COR-L47 (cell line): ENCODE measurements at regions not wholly inside any gene's neighbourhood (a gene's known extent, or its start where the extent isn't known, plus 50 kb on each side); places are given as distances from the start of the nearest gene placed in this dataset.

ENCODE experiments used
- DNase-seq: peaks from one replicate; lab custom pipeline; 2025; lab: John Stamatoyannopoulos, UW

DNA sequence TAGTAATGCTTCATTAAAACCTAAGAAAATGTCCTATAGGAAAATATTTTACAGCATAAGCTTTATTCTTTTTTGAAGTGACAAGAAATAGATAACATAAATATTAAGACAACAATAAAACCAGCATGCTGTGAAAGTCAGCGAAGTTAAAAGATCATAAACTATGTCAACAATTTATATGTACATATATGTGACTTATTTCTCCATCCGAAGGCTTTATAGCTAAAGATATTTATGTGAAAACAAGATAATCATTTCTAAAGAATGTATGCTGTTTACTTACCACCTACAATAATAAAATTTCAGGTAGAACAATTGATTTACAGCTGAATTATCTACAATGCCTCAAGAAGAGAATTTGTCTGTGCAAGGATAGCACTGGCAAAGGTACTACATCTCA lies 283.4 kb downstream of the CRPPA start:
- no peak for DNase-seq

DNA sequence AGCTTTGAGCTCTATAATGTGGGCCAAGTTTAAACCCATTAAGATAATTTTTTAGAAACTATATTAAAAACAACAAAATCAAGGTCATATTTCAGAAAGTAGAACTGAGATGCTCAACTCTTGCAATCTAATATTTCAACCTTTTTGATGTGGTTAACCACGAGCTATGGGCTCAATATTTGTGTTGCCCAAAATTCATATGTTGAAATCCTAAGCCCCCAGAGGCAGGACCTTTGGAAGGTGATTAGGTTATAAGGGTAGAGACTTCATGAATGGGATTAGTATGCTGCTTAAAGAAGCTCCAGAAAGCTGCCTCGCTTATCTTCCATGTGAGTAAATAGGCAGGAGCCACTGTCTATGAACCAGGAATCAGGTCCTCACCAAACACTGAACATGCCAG lies 284.4 kb downstream of the CRPPA start:
- DNase-seq = no peak

DNA sequence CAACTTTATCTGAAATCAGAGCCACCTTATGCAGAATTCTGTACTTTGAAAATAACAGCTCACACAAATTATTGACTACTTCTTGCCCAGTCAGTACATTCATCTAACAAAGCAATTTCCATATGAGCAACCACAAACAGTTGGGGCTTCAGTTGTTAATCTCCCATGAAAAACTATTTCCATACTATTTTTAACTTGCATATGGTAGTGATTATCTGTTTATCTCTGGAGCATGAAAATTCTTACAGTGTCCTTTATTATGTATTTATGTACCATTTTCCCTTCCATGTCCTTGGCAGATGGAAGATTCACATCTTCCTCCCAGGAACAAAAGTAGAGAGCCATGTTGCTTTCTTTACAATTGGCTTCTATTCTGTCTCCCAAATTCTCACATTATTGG lies 285.7 kb downstream of the CRPPA start:
- no peak for DNase-seq

DNA sequence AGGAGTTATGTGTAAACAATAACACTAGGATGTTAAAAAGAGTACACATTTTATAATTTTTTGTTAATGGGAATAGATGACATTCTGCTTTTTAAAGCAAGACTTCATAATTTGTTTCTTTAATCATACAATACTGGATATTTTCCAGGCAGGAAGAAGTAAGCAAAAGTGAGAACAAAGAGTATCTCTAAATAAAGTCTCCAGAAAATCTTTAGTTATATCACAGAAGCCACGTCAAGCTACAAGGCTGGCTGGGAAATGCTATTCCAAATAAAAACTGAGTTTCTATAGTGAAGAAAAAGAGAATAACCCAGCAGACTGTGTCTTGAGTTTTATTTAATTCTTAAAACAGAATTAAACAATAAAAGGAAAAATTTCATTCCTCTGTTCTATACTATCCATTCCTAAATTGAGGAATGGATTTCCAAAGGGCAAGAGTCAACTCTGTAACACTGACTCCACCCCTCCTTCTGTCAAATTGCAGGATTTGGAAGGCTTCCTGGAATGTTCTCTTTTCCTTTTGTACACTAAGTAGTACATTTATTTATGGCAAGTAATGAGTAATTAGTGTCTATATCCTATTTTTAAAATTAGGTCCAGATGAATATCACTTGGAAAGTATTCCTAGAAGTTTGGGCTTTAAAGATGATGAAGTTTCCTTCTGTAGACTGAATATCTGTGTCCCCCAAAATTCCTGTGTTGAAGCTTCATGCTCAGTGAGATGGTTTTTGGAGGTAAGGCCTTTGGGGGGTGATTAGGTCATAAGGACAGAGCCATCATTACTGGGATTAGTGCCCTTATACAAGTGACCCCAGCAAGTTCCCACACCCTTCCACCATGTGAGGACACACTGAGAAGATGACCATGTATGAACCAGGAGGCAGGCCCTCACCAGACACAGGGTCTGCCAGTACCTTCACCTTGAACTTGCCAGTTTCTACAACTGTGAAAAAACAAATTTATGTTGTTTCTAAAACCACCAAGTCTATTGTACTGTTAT lies 290.9 kb downstream of the CRPPA start:
- DNase-seq = no peak

DNA sequence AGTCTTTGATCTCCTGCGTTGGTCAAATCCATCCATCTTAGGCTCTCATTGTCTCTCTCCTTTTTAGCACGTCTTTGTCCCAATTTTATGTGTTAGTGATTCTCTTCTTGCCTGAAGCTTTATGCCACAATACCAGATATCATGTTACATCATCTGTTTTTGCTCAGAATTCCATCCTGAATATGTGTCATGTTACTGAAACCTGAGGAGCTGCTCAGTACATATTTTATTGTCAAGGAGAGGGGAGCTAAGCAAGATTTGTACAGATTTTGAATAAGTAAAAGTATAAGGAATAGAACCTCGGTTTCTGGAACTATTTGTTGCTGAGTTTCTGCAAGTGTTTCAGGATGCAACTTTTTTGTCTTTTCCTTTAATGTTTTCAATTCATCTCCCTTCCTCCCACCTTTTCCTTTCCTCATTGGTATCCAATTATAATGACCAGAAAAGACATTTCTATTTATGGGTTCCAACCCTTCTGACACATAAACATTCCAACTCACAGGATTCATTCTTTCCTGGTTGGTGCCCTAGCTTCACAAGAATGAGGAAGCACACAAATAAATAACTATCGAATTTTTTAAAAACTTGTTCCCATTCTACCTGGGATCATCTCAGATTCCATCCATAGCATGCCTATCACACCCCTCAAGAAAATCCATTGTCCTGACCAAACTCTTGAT lies 291.8 kb downstream of the CRPPA start:
- DNase-seq = no peak

DNA sequence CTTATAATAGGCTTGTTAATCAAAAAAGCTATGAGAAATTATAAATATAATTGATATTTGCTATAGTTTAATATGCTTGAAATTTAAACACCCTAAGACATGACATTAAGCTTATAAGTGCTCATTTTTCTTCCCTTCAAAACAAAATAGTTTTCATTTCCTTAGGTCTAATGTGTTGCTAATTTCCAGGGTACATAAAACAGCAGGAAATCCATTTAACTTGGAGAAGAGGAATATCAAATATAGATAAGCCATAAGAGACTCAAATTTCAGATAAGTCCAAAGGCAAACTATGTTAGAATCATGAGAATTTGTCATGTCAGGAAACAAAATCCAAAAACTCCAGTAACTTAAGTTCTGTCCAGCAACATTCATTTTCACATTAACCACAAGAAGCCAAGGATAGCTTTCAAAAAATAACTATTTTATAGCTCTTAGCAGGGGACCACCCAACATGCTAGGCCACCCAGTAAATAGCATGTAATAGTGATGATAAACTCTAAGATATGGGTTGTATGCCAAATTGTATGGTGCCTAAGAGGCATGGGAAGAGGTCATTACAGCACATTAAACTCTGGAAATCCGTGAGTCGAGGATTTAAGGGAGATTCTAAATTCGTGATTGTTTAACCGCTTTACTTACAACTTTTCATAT lies 298.1 kb downstream of the CRPPA start:
- no peak for DNase-seq

DNA sequence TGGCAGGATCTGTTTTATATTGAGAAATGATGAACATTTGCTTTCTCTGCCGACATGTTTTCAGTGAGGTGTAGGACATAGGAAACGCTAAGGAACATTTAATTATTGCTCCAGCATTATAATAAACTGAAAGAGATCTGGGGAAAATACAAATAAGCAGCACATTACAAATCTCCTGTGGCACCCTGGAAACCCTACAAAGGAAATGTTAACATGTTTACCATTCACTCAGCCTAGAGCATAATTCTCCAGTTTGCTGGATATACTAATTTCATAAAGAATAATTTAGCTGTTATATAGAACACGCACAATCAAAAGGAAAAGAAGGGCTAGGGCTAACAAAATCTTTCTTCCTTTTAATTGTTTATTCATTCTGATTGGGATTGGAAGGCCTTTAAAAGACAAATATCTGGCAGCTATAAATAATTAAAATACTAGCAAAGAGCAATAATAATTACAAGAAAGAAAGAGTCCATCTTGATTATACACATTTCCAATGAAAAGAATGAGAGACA lies 299.4 kb downstream of the CRPPA start:
- no peak for DNase-seq

DNA sequence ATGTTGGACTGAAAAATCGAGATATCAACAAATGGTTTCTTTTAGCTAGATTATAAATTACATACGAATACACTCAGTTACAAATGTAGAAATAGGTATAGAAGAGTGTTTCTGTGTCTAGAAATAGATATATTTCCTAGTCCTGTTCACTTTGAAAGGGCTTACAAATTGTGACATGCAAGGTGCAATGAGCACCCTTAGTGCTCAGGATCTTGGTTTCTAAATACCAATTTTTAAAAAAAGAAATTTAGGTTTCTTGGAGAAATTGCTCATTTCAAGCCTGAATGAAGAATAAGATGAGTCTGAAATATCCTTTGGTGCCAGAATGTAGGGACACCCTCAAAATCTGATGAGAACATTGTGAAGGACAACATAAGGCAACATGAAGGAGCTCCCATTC lies 306.0 kb downstream of the CRPPA start:
- no peak for DNase-seq

DNA sequence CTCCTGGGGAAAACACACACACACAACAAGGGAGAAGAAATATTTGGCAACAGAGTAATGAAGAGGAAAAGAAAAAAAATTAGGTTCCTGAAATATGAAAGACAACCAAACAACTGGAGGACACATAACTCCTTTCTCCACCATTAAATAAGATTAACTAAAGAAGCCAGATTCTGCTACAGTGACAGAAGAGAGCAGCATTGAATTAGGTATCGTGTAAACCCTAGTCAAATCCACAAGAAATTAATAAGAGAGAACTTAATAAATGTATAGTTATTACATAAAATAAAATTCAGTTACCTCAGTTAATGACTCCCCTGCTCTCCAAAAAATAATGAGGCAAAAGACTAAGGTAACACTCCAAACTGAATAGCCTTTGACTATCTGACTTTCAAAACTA lies 306.7 kb downstream of the CRPPA start:
- no peak for DNase-seq

DNA sequence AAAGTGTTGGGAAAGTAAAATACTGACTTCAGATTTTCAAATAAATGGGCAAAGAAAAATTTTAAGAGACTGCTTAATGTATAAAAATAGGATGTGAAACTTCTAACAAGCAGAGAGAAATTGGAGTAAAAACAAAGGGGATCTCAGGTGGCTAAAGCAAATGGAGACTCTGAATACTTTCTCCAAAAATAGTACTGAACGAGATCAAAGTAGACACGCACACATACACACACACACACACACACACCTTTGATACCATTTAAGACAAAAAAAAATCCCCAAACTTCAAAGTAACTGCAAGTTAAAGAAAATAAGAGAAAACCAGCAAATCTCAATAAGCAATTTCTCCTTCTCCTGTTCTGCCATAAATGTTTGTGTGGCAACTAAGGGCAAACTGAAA lies 307.3 kb downstream of the CRPPA start:
- DNase-seq = no peak

DNA sequence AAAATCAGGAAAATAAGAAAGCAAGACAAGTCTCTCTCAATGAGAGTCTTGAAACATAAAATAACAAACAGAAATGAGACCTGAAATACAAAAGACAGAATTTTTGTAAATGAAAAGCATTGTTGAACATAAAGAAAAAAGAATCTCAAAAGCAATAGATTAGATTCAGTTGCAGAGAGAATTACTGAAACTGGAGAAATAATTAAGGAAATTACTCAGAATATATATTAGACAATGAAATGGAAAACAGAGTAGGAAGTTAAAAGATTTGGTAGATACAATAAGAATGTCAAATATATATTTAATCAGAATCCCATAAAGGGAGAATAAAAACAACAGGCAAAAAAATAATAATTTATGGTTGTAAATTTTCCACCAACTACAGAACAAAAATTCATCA lies 308.3 kb downstream of the CRPPA start:
- no peak for DNase-seq

DNA sequence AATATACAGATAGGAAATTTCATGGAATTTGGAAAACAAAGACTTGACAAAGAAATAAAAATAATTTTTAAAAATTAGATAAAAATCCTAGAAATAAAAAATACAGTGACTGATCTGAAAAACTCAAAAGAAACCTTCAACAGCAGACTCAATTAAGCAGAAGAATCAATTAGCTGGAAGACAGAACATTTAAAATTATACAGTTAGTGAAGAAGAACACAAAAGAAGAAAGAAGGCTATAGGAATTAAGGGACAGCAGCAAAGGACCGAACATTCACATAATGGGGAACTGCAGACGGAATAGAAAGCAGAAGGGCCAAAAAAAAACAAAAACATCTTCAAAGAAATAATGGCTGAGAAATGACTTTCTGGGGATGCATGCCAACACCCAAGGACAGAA lies 314.5 kb downstream of the CRPPA start:
- no peak for DNase-seq

DNA sequence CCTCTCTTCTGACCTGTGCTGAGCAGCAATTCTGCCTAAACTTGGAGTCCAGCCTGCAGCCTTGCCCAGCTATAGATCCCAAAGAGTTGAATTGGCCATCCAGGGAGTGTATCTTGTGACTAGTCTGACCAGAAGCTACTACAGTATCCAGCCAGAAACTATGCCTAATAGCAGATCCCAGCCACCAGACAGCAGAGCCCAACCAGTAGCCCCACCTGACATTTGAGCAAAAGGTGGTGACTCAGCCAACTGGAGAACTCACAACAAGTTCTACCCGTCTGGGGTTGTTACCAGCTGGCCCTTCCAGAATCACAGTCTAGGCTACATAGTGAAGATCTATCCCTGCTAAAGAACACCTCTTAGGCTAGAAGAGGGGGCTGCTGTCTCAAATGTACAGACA lies 315.0 kb downstream of the CRPPA start:
- no peak for DNase-seq

DNA sequence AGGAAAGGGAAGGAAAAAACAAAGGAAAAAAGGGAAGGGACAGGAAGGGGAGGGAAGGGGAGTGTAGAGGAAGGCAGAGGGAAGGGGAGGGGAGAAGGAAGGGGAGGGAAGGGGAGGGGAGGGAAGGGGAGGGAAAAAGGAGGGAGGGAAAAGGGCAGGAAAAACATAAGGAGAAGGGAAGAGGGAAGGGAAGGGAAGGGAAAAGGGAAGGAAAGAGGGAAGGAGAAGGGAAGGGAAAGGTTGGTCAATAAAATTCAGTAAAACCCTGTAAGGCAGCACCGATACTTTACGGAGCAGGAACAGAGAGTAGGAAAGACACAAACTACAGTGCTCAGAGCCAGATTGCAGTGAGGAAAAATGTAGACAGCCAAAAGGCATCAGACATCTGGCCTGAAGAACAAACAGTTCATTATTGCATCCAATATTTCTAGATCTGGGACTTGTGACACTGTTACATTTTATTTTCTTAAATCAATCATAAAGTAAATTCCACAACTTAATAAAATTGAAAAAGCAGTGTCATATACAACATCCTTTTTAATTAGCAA lies 322.0 kb downstream of the CRPPA start:
- DNase-seq = no peak

DNA sequence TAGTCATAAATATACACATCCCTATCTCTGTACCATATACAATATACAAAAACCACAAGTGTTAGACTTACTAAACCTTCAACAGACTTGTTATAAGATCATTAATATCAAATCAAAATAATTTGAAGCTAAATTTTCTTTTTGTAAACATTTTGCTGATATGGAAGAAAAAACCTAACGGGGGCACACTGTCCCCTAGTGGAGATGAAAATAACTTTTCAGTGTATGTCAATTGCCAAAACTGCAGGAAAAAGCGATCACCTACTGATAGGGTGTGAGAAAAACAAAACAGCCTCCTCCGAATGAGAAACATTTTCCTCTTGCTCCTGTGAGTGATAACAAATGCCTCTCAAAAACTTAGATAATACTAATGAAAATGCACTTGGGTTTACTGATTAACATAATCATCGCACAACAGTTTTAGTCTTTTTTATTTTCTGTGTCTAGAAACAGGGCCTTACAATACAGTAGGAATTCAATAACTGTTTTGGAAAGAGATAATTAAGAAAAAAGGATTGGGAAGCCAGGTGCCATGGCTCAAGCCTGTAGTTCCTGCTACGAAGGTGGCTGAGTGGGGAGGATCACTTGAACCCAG lies 322.7 kb downstream of the CRPPA start:
- no peak for DNase-seq

DNA sequence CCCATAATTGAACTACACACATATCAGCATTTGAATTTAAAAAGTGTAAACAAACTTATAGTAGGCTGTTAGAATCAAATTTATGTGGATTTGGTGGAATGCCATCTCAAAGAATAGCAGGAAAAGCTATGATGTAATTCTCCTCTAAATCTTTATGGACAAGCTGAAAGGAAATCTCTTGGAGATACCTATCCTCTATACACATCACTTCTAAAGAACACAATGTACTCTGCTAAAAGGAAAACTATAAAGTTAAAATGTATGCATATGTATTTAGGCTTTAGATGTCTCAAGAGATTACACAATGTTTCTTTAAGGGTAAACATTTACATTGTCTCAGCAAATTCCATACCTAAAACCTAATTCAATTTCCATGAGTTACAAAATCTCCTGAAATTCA lies 323.3 kb downstream of the CRPPA start:
- DNase-seq = no peak

DNA sequence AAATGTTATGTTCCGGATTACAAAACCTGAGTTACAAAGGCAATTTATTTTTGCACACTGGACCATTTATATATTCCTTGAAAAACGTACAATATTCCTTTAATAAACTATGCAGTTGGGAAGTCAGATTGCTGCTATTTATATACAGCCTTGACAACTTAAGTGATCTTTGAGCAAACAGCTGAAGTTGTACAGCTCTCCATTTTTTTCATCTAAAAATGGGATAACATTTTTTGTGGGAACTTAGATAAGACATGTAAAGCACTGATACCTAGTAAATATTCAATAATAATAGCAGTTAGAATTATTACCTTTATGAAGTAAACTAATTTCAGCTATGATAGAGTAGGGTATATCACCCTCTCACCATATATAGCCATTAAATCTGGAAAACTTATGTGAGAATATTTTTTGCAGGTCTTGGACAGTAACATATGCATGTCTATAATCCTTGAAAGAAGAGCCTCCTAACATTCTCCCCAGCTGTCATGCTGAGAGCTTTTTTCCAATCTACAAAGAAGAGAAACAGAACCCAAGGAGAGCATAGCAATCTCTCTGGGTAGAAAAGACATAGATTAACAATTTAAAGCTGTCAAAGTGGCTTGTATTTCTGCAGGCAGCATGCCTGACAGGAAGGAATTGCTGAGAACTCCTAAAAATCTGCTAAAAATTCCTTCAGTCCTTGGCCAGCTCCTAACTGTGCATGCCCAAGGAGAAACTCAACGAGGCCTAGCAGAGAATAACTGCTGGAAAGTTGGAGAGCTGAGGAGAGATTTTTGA lies 326.0 kb downstream of the CRPPA start:
- DNase-seq = no peak

DNA sequence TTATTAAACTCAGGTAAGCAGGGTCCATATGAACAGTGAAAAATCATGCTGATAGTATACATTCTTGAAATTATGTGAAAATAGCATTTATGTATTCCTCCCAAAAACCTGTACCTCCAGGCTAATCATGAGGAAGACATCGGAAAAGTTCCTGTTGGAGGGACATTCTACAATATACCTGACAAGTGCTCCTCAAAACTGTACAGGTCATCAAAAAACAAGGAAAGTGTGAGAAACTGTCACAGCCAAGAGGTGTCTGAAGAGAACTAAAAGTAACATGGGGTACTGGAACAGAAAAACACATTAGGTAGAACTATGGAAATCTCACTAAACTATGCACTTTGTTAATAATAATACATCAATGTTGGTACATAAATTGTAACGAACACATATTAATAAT lies 326.7 kb downstream of the CRPPA start:
- DNase-seq = no peak

DNA sequence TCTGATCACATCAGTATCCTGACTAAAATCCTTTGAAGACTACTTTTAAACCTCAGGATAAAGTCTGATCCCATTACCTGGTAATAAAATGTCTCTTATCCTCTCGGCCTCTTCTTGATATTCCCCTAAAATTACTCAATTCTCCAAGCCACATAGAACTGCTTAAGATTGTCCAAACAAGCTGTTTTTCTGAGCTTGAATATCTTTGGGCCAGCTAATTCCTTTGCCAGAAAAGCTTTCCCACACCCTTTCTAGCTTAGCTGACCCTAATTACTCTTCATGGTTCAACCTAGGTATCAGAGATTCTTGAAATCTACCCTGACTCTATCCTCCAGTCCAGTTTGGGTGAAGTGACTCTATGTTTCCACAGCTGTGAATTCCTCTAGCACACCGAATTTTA lies 328.6 kb downstream of the CRPPA start:
- no peak for DNase-seq

DNA sequence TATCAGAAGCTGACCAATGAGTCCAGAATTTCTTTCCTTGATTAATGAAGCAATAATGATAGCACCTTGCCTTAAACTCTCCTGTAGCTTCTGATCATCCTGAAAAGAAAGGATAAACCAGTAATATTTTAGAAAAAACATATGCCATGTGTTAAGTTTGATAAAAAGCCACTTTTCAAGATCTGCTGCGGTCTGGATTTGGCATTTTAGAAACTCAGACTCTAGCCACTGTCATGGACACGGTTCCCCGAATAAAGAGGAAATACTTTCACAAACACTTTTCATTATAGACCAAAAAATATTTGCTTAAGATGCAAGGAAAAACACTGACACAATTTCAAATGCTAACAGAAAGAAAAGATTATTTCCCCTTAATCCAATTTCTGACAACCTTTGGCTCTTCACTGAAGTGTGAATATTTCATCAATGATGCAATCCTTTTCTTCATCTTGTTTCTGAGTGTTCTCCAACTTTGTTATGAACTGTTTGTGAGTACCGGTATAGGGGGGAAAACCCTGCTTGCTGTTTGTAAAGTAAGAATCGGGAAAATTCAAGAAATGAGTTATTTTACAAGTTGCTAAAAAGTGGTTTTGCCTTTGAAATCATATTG lies 329.5 kb downstream of the CRPPA start:
- DNase-seq = no peak

DNA sequence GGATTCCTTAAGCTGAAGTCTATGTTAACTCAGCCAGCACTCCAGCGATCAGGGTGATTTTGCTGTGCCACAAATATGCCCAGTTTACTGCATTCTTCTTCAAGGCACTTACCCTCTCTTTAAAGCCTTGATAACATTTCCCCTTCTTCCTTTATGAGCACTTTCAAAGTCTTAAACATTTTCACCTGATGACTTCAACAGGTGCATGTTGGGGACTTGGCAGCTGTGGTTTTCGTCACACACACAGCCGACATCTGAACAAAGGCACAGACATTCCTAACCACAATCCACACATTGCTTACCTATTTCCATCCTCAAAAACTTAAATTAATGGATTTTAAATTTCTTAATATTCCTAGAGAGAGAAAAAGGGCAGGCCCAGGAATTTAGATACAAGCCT lies 331.5 kb downstream of the CRPPA start:
- DNase-seq = no peak
